UCSD-AML1 (cell line): ENCODE measurements at regions not wholly inside any gene's neighbourhood (a gene's known extent, or its start where the extent isn't known, plus 50 kb on each side); places are given as distances from the start of the nearest gene placed in this dataset.

Experiments
- DNase-seq: peaks from one replicate; lab custom pipeline; 2025; ENCODE audit not compliant: unreplicated experiment; lab: John Stamatoyannopoulos, UW

DNA sequence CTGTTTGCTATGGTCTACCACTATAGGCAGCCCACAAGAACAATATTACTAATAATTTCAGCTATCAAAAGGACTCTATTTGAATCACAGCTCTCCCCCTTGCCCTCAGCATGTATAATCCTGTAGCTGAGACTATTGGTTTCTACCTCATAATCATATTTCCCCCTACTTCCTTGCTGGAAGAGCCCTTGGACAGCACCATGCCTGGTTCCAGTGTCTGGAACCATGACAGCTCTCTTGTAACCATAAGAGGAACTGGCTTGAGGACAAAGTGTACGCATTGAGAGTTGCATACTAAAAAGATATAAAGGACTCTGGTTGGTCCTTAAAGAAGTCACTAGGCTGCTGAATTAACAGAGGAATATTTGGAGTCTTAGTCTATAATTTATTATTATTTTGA, 110.7 kb upstream of the ZRANB2 start:
- no peak for DNase-seq

DNA sequence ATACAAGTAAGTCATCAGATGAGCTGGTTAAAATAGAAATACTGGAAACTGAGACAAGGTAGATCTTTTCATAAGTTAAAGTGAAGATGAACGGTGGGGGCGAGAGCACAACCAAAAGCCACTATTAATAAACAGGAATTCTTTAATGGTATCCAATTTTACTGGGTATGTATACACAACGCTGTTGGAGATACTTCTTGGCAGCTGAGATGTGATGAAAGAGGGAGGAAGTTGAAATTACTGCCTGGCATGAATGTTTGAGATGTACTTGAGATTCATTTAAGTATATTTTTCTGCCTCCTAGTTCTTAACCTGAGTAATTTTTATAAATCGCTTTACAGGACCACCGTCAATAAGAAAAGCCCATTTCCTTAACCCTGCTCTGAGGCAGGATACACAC, 110.0 kb upstream of the ZRANB2 start:
- DNase-seq = no peak

DNA sequence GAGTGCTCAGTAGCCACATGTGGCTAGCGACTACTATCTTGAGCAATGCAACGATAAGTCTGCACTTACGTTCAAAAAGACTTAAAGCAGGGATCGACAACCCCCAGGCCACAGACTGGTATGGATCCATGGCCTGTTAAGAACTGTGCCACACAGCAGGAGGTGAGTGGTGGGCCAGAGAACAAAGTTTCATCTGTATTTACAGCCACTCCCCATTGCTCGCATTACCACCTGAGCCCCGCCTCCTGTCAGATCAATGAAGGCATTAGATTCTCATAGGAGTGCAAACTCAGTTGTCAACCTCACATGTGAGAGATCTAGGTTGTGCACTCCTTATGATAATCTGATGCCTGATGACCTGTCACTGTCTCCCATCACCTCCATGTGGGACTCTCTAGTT, 103.6 kb upstream of the ZRANB2 start:
- no peak for DNase-seq

DNA sequence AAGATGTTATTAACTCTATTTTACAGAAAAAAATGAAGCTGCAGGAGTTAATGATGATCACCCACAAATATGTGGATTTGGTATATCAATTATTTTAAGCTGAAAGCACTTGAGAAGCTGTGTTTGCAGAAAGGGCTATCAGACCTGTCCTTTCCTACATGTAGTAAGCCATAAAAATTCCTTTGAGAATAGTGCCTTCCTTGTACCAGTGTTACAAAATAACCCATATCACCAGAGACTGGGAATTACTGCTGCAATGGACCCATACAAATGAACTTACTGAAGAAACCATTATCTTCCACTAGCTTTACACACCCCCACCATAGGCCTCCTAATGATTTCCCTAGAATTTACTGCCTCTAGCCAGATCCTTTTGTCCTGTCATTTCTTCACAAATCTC, 99.2 kb upstream of the ZRANB2 start:
- no peak for DNase-seq

DNA sequence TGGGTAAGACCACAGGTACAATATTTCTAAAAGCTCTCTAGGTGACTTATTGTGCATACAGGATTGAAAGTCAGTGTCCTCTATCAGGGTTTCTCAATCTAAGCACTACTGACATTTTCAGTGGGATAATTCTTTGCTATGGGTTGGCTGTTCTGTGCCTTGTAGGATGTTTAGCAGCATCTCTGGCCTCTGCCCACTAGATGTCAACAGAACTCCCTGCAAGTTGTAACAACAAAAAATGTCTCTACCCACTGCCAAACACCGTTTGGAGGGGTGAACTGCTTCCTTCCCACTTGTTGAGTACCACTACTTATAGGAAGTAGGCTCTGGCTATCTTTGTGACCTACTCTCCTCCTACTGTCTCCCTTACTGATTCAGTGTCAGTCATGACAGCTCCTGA, 90.1 kb upstream of the ZRANB2 start:
- DNase-seq = no peak

DNA sequence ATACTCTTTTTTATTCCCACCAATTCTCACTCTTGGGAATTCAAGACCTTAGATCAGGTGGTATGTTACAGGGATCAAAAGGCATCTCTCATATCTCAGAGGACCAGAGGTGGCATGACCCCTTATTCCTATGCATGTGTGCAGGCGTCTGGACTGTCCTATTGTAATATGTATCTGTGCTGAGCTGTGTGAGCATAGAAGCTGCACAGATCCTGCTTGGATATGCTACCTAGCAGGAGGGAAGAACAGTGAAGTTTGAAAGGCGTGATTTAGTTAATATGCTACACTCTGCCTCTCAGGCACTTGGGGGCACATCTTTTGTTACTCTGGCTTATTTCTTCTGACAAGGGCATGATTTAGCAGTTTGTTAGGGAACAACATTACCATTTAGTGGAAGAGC, 86.7 kb upstream of the ZRANB2 start:
- DNase-seq = no peak

DNA sequence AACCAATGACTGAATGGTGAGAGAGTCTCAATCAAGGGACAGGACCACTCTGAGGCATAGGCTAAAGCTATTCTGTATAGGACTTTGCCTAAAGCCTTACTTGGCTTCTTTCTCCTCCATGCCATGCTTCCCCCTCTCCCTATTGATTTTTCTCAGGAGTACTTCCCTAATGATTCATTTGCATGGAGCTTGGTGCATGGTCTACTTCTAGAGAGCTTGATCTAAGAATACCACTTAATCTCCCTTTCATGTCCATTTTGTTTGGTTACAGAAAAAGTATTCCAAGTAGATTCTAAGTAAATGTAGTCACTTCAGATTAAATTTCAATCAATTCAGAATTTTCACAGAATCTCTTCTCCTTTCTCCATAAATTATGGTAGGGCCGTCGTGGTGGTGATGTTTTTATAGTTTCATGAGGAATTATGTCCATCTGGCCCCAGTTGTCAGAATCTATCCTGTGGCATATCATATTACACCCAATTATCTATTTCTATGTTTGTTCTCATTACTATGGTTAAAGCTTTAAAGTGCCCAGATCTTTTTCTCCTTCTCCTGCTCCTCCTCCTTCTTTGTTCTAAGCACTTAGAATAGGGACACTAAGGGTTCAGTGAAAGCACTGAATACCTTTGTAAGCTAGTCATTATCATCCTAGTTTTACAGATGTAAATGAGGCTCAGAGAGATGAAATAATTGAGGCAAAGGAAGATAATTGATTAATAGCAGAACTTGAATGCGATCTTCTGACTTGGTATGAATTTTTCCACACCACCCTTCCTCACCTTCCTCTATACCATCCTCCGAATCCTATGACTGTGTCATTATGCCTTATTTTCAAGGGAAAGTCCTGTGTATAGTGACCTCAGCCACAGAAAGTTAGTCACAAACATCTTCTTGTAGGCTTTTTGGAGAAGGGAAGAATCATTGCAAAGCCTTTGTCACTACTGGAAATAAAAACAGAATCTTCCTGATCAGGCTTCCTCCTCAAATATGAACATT, 85.6 kb upstream of the ZRANB2 start:
- no peak for DNase-seq

DNA sequence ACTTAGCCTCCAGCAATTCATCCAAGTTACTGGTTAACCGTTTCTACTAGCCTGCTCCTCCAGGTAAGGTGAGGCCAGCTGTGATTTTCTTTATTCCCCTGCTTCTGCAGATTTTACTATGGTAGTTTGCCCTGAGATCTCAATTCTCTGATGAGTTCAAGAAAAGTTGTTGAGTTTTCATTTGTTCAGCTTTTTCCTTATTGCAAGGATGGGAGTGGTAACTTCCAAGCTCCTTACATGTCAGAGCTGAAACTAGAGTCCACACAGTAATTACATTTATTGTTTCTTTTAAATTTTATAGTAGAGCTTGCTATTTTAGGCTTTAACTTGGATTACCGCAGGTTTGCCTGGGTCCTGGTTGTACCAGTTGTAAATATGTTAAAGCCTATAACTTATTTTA, 76.9 kb upstream of the ZRANB2 start:
- no peak for DNase-seq

DNA sequence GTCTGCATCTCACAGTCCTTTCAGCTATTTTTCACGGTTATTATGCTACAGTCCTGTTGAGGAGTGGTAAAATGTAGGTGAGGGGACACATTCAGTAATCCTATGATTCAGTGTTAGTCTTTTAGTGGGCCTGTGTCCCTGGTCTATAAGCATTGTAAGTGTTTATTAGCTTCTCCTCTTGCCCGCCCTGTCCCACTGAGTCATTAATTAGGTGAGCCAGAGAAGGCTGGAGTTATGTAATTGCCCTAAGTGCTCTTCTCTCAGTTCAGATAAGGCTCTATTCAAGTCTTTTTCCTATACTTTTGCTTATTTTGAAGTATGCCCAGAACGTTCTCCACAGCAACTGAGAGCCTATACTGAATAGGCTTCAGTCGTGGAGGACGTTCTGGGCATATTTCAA, 76.3 kb upstream of the ZRANB2 start:
- no peak for DNase-seq

DNA sequence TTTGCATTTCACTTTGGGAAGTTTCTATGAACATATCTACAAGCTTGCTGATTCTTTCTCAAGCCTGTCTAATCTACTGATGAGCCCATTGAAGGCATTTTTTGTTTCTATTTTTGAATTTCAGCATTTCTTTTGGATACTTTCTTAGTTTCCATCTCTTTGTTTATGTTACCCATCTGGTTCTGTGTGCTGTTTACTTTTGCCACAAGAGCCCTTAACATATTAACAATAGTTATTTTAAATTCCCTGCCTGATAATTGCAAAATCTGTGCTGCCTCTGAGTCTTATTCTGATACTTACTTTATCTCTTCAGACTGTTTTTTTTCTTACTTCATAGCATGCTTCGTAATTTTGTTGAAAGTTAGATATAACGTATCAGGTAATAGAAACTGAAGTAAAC, 75.8 kb upstream of the ZRANB2 start:
- no peak for DNase-seq

DNA sequence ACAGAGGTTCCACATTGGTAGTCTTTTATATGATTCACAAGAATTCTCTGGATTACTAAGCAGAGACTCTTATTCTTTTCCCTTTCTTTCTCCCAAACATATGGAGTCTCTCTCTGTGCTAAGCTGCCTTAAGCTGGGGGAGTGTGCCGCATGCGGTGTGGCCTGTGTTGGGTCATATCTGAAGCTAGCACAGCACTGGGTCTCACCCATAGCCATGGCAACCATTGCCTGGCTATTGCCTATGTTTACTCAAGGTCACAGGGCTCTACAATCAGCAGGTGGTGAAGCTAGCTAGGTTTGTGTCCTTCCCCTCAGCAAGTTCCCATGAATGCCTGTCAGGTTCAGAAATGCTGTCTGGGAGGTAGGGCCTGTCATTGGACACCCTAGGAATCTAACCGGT, 73.6 kb upstream of the ZRANB2 start:
- no peak for DNase-seq

DNA sequence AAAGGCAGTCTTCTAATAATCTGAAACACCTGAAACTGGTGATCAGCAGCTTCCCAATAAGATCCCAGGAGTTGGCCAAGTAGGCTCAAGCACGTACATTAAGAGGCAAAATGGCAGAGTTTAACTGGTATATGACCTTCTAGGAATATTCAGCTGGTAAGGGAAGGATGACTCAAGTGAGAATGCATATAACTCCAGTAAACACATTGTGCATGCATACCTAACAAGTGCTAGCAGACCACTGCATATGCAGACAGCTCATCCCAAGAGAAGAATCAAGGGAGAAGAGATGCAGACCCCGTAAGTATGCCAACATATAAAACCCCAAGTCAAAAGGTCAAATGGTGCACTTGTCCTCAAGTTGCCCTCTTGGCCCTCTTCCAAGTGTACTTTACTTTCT, 73.0 kb upstream of the ZRANB2 start:
- no peak for DNase-seq

DNA sequence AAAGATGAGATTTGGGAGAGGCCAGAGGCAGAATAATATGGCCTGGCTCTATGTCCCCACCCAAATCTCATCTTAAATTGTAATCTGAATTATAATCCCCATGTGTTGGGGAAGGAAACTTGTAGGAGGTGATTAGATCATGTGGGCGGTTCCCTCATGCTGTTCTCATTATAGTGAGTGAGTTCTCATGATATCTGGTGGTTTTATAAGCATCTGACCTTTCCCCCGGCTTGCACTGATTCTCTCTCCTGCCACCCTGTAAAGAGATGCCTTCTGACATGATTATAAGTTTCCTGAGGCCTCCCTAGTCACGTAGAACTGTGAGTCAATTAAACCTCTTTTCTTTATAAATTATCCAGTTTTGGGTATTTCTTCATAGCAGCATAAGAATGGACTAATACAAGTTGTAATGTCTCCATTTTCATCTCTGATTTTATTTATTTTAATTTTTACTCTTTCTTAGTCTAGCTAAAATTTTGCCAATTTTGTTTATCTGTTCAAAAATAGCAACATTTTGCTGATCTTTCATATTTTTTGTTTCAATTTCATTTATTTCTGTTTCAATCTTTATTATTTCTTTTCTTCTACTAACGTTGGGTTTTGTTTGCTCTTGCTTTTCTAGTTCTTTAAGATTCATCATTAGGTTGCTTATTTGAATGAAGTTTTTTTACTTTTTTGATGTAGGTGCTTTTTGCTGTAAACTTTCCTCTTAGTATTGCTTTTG, 67.0 kb upstream of the ZRANB2 start:
- DNase-seq = no peak

DNA sequence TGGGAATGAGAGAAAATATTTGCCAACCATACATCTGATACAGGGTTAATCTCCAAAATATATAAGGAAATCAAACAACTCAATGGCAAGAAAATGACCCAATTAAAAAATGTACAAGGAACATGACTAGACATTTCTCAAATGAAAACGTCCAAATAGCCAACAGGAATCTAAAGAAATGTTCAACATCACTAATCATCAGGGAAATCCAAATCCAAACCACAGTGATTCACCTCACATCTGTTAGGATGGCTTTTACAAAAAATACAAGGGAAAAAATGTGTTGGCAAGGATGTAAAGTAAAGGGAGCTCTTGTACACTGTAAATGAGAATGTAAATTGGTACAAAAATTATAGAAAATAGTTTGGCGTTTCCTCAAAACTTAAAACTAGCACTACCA, 54.7 kb upstream of the ZRANB2 start:
- DNase-seq = no peak
